Hematopoietic multipotent progenitor cell treated with erythropoietin and hydrocortisone succinate and interleukin-3 and kit ligand, for 6 days (in vitro differentiated cells): ENCODE measurements at regions not wholly inside any gene's neighbourhood (a gene's known extent, or its start where the extent isn't known, plus 50 kb on each side); places are given as distances from the start of the nearest gene placed in this dataset.
A peak's percentile ranks its signal among the peaks of the same experiment; 100 is the strongest.

Source experiments
- DNase-seq: peaks from one replicate; pipeline ENCODE4 v3.0.0-alpha.2; 2015

GRCh38 chr13:74930402-74931165, 551.4 kb downstream of the TBC1D4 start:
- DNase-seq: no peak

- DNase-seq: no peak
These were observed 552.5 kb downstream of the TBC1D4 start for GRCh38 chr13:74929436-74929835.

DNA sequence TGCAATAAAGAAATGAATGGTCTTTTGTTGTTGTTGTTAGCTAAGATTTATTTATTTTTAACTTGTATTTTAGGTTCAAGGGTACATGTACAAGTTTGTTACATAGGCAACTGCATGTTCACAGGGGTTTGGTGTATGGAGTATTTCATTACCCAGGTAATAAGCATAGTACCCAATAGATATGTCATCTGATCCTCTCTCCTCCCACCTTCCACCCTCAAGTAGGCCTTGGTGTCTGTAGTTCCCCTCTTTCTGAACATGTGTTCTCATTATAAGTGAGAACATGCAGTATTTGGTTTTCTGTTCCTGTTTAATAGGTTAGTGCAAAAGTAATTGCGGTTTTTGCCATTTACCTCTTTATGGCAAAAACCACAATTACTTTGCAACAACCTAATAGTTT, 554.1 kb downstream of the TBC1D4 start:
- DNase-seq: no peak

DNA sequence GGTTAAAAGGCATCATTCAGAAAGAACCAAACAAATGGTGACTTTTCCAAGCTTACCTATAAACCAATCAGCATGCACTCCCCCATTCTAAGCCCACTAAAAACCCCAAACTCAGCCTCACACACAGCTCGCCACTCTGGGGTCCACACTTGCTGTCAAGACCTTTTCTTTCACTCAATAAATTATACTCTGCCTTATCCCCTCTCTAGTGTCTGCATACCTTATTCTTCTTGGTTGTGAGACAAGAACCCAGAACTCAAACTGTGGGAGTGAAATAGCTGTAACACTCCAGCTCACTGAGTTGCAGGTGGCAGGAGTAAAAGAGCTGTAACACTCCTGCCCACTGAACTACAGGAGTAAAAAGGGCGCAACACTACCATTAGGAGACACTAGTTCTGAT, 559.0 kb downstream of the TBC1D4 start:
- no peak for DNase-seq

DNA sequence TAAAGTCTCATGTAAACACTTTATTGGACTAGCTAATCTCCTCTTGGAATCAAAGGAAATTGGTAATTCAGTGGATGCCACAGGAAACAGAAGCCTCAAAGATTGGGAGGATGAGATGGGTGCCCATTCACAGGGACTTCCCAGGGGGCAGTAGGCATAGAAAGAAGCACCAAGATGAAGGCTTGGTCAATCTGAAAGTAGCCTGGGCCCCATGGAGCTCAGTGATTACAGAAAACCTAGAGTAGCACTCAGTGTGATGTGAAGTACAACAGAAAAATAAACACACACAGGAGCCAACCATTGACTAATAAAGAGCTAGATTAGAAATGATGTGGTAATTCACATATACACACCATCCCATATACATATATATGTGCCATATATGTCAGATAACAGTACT, 560.6 kb downstream of the TBC1D4 start:
- DNase-seq: peak; percentile 5

- DNase-seq: peak; percentile 71
These were observed 561.0 kb downstream of the TBC1D4 start for GRCh38 chr13:74920920-74921319.

GRCh38 chr13:74920361-74920760, 561.6 kb downstream of the TBC1D4 start:
- peak; percentile 77 for DNase-seq

- DNase-seq: no peak
These were observed 562.1 kb downstream of the TBC1D4 start for GRCh38 chr13:74919914-74920313.

DNA sequence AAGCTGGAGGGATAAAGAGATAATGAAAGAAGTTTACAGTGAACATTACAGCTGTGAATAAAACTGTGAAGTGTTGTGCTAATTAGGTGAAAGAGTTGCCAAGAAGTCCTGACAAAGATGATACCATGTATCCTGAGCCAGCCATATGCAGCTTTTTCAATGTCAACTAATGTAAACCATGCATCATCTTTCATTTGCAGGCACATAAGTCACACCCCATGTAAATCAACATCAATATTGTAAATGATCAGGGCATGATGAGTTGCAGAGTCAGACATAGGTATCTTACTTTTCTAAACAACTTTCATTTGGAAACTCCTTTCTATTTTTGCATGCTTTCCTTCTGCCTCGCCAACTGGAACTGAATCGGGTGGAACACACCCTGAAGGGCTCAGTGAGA, 569.1 kb downstream of the TBC1D4 start:
- DNase-seq: no peak

GRCh38 chr13:74910415-74910814, 571.6 kb downstream of the TBC1D4 start:
- no peak for DNase-seq

GRCh38 chr13:74907788-74908187, 574.2 kb downstream of the TBC1D4 start:
- no peak for DNase-seq

DNA sequence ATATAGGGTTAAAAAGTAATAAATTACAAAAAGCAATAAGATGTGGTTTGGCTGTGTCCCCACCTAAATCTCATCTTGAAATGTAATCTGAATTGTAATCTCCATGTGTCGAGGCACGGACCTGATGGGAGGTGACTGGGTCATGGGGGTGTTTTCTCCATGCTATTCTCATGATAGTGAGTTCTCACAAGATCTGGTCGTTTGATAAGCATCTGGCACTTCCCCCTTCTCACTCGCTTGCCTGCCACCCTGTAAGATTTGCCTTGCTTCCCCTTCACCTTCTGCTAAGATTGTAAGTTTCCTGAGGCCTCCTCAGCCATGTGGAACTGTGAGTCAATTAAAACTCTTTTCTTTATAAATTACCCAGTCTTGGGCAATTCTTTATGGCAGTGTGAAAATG, 577.4 kb downstream of the TBC1D4 start:
- peak; percentile 28 for DNase-seq

- DNase-seq: no peak
These were observed 586.8 kb downstream of the TBC1D4 start for GRCh38 chr13:74895042-74895796.

GRCh38 chr13:74892096-74892495, 589.9 kb downstream of the TBC1D4 start:
- no peak for DNase-seq

GRCh38 chr13:74891610-74892009, 590.4 kb downstream of the TBC1D4 start:
- DNase-seq: no peak

DNA sequence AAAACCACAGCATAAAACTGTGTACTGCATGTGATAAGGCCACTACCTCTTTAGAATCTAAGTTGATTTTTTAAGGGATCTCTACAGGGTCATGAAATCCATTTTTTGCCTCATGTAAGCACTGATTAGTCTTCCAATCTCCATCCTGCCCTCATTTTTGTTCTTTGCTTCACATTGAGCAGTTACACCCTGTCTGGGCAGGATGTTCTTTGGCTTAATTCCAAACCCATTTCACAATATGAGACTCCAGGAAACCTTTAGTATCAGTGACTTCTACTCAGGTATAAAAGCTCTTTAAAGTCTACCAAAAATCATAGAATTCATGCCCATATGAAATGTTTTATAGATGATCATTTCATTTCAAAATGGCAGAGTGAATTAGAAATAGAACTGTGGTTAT, 592.6 kb downstream of the TBC1D4 start:
- DNase-seq: peak; percentile 6

DNA sequence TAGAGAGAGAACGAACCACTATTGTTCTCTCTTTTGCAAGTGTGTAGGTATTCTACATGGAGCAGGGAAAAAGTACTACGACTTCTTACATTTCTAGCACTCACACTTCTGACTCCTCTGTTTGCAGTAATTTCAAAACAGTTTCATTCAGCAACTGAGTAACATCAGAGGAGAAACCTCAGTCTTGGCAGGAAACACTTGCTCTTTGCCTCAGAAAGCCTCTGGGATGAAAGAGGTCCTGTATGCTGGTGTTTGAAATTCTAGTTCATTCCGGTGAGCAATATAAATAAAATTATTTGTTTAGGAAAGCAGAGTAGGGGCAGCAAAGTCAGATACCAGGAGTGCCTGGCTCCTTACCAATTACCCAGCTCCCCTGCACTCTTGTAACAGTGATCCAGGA, 595.5 kb downstream of the TBC1D4 start:
- DNase-seq: no peak

GRCh38 chr13:74883834-74884233, 598.1 kb downstream of the TBC1D4 start:
- DNase-seq: no peak

GRCh38 chr13:74871369-74872070, 610.4 kb downstream of the TBC1D4 start:
- no peak for DNase-seq

- no peak for DNase-seq
These were observed 611.1 kb downstream of the TBC1D4 start for GRCh38 chr13:74870865-74871264.

- no peak for DNase-seq
These were observed 612.1 kb downstream of the TBC1D4 start for GRCh38 chr13:74869846-74870245.

- DNase-seq: no peak
These were observed 613.9 kb downstream of the TBC1D4 start for GRCh38 chr13:74868049-74868448.

GRCh38 chr13:74867460-74867859, 614.5 kb downstream of the TBC1D4 start:
- no peak for DNase-seq

DNA sequence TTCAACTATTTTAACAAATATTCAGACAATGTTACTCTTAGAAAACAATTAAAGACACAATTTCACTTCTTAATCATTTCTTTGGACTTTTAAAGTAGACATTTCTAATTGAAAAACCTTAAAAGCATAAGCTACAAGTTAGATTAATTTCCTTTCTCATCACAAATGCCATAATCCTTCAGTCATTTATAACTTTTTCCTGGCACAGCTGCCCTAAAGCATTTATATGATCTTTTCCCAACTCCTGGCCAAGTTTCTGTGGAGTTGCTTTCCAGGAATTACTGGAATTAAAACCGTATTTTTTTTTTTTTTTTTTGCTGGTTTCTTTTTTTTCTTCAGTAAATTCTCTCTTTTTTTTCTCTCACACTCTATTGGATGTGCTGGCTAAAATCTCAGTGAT, 615.9 kb downstream of the TBC1D4 start:
- DNase-seq: no peak
